Stimulated activated CD4-positive, alpha-beta T cell treated with anti-CD3 and anti-CD28 coated beads, Interleukin-12 subunit alpha, Interleukin-12 subunit beta, amount 100 ng/mL, for 4 hours (primary cell): ENCODE measurements at regions not wholly inside any gene's neighbourhood (a gene's known extent, or its start where the extent isn't known, plus 50 kb on each side); places are given as distances from the start of the nearest gene placed in this dataset.
"Not testable (repeated sequence)": the region's sequence is repeated elsewhere in the genome, so short reads cannot be mapped to it uniquely, and the experiment has no call there.

Source experiments
- DNase-seq: peaks from one replicate; pipeline ENCODE4 v3.0.0-alpha.2; 2020

DNA sequence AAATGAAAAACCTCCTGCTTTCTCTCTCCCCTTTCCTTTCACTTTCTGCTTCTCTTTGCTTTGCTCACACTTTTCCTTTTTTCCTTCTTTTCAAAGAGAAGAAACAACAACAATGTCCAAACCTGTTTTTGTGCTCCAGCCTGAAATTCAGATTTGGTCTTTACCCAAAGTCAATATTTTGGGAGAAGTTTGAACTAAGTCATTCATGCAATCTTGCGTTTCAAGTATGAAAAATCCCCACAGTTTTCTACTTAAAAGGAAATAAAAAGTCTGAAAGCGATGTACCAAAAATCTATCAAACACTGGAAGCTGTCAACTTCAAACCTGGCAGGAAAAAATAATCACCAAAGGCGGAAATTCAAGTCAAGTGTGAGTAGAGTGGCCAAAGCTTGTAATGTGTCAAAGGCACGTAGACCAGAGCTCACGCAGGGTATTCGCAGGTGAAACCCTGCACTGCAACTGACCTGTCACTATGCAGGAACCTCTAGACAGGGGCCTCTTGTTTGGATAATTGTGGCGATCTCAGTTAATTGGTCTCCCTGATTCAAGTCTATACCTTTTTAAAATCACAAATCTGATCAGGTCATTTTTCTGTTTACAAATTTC lies 118.8 kb upstream of the GALNT15 start:
- DNase-seq, result no peak

DNA sequence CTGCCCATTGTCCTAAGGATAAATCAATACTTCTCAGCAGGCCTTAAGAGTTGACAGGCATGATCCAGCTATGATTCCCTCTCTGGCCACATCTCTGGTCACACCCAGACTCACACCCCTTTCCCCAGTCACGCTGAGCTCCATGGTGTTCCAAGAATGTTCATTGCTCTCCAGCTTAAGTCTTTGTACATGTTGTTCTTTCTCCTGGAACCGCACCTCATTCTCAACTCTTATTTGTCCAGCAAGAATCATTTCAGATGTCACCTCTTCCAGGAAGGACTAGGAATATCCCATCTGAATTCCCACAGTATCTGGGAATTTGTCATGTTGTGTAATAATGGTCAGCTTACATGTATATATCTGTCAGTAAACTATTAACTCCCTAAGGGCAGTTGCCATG lies 118.3 kb upstream of the GALNT15 start:
- no peak for DNase-seq

DNA sequence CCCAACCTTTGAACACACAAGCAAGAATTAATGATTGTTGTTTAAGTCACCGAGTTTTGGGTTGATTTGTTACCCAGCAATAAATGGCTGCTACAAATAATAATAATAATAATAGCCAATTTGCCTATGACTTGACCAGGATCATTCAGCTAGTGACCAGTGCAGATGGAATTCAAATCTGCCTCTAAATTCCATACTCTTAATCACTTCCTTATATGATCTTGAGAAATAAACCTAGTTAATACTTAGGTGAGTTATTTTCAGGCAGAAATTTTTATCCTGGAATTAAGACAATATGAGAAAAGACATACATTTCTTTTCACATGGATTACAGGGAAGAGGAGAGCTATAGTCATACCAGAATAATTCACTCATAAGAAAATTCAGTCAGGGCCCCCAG lies 116.0 kb upstream of the GALNT15 start:
- no peak for DNase-seq

DNA sequence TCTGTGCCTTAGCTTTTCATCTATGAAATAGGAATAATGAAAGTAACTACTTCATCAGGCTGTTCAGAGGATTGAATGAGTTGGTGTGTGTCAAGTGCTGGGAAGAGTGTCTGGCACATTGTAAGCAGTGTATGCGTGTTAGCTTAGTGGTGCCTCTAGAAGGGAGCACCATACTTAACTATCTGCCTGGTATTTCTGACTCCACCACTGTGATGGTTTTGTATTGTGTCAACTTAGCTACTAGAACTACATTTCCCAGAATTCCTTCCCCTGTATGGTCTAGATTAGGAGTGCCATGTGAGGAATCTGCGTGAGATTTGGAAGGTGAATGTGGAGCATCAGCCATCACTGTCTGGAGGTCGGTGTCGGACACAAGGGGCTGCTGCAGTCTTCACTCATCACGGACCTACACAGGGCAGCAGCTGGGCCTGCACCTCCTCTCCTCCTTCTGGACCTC lies 115.4 kb upstream of the GALNT15 start:
- DNase-seq, result no peak

DNA sequence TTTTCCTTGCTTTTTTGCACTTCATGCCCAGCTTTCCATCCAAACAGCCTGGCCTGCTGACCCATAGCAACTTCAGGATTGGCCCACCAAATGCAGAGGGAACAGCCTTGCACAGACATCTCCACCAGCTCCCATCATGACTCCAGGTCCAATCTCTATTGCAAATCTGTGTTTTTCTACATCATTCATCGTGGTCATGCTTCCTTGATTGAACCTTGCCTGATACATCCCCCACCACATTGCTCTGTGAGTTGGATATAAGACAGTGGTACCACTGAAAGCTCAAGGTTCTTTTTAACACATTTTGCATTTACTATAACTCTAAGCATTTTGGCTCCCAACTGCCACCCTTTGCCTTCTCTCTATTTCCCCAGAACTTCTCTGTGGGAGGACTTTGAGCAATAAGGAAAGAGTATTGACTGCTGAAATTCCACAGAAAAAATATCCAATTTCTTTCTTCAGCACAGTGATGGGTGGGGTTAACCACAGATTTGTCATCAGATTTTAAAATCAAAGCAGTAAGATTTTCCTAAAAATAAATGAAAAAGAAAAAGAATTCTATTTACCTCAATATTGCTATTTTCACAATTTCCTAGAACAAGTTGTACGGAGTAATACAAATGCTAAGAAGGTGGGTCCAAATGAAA lies 114.6 kb upstream of the GALNT15 start:
- DNase-seq, result no peak

DNA sequence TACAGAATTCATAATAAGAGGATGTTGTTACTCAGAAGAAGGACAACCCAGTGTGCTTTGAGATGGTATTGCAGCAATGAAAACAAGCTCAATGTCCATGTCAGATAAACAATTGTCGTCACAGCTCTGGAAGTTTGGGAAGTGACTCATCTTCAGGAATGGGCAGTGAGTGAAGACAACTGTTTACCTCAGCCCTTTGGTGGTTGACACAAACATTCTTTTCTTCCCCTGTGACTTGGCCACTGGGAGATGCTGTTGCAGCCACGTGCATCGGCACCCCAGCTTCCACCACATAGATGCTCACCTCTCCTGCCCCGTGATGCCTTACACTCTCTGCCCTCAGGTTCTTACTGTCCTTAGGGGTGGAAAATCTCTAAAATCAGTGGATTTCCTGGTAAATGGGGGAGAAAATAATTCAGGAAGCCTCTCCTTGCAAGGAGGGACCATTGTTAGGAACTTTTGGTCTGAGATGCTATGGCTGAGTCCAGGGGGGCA lies 114.1 kb upstream of the GALNT15 start:
- DNase-seq, result no peak

DNA sequence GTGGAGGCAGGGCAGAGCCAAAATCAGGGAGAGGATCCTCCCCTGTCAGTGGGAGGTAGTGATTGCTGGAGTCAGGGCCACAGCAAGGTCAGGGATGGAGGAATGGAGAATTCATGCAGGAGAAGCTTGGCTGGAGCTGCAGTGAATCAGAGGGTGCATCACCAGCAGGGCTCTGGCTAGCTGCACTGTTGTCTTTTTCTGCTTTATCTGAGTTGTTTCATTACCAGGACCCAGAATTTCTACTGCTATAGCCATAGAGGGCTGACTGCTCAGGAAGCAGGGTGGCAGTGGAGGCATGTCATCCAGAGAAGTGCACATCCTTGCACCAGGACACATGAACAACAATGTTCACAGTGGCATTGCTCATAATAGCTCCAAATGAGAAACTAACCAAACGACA lies 113.5 kb upstream of the GALNT15 start:
- DNase-seq, result no peak

DNA sequence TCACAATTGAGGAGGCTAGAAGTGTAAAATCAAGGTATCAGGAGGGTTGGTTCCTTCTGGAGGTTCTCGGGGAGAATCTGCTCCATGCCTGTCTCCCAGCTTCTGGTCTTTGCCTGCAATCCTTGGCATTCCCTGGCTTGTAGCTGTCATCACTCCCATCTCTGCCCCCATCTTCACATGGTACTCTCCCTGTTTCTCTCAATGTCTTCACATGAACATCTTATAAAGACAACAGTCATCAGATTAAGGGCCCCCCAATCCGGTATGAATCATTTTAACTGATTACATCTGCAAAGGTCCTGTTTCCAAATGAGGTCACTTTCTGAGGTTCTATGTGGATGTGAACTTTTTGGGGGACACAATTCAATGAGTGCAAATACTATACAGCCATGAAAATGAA lies 113.0 kb upstream of the GALNT15 start:
- DNase-seq, result no peak

DNA sequence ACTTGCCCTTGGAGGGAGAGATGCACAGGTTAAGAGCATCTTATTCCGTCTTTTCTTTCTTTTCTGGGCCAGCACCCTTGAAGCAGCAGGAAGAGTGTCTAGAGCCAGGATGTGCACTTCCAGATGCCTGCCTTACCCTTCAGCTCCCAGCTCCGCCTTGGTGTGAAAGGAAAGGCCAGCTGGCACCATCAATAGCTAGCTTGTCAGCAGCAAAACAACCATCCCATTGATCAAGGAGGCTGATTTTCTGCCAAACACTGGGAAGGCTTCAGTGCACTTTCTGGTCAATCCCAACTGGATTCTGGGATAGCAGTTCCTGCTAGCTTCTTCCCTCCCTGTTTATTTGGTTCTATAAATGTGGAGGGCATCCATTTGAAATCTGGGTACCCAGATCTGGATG lies 110.9 kb upstream of the GALNT15 start:
- no peak for DNase-seq

DNA sequence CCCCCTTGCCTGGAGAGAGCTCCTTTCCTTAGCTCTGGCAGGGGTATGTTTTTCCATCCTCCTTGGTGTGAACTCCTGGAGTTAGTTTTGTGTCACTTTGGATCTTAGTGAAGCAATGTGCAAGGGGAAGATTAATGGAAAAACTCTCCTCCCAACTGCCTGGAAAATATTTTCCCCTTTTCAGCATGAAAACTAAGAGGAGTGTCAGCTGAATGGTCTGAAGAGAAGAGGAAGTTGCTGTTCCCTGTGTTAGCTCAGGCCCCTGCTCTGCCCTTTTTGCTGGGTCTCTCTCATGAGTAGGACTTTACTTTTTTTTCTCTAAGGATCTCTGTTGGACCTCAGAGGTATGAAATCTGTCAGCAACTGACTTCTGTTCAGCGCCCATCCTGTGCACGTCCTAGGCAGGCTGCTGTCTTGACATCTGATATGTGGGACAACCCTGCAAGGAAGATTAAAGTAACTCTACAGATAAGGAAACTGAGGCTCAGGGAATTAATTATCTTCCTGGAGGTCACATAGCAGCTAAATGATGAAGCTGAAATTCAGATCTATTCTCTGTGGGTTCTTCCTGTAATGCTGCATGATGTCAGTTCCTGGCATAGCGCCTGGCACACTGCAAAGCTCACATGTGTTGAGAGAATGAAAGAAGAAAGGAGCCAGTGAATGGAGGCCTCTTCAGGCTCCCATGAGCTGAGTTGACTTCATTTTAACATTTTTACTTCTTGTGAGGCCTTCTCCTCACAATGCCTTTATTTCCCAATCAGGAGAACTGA lies 109.7 kb upstream of the GALNT15 start:
- no peak for DNase-seq

DNA sequence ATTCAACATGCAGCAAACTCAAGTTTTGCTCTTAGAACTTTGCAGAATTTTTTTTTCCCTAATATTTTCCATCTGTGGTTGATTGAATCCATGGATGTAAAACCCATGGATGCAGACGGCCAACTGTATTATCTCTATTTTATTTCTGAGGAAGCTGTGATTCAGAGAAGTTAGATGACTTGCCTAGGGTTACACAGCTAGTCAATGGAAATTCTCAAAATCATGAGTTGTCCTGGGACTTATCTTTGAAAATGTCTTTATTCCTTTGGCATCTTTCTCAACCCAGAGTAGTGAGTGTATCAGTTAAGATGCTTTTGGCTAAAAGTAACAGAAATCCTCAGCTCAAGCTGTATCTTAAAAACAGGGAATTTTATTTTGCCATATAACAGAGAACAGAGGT lies 107.9 kb upstream of the GALNT15 start:
- no peak for DNase-seq

DNA sequence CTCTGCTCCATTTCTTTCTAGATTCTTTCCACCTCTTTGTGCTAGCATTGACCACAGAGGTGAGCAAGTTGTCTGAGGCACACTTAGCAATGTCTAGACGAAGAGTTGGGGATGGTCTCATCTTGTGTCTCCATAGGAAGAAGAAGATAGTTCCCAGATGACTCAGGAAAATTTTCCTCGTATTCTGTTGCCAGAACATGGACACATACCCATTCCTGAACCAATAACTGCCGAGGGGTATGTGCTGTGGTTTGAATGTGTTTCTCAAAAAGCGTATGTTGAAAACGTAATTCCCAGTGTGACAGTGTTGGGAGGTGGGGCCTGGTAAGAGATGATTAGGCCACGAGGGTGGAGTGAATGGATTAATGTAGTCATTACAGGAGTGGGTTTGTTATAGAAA lies 107.5 kb upstream of the GALNT15 start:
- DNase-seq, result no peak

DNA sequence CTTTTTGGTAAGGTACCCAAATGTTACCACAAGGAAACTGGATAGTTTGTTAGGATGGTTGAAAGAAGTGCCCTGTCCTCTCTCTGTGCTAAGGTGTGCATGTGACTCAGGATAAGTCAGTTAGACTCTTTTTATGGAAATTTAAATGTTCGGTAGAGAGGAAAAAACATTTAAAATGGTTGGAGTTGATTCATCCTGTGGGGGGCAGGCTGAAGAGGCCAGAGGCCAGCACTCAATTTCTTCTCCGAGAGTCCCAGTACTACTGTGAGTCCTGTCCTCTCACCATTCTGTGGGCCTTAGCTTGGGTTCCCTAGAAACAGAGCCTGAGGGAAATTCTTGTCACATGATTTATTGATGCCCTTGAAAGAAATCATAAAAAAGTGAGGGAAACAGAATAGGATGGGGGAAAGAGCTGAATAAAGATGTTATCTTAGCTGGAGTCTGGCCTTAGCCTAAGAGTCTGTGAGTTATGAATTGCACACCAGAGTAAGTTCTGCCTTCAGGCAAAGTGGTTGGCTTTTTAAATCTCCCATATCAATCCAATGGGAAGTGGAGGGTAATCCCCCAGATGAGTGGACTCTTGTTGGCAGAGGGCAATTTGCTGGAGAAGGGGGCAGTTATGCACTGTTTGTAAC lies 106.5 kb upstream of the GALNT15 start:
- DNase-seq, result no peak

DNA sequence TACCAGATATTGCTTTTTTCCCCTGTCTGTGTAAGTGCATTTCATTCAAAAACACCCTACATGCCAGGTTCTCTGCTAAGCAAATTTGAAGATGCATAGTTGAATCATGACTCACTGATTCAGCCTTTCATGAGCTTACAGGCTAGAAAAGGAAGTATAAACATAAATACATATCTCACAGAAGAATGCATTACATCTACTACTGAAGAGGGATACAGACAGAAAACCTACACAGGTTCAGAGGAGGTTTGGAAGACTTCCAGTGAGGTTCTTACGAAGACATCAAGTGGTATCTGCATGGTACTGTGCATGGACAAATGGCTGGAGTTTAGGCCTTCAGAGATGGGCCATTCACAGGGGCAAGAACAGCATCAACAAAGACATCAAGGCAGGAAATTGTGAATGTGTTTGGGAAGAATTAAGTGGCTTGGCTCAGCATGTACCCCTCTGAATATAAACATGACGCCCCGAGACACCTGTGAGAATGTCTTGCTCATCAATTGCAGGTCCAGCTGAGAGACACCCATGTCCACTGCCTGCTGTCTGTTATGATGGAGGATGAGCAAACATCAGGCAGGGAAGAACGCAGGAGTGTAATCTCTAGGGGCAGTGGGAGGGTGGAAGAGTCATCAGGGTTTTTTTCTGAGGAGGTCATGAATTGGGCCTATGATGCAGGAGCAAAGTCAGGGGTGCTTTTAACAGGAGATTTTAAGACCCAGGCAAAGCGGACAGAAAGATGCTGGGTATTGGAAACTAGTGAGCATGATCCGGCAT lies 105.1 kb upstream of the GALNT15 start:
- DNase-seq, result no peak

DNA sequence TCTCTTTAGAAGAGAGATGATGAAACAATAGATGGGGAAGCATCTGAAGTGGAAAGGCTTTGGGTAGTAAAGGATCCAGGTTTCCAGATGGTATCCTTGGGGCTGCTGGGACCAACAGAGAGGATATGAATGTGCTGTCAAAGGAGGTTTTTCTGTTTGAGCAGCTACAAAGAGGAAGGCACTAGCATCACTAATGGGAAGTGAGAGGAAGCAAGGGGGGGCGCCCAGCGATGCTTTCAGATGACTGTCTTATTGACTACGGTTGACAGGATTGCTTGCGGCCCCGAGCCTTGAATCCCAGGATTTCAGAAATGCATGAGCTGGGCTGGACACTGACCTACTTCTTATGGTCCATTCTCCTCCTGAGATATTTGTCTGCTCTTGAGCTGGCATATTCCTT lies 103.8 kb upstream of the GALNT15 start:
- DNase-seq, result no peak

DNA sequence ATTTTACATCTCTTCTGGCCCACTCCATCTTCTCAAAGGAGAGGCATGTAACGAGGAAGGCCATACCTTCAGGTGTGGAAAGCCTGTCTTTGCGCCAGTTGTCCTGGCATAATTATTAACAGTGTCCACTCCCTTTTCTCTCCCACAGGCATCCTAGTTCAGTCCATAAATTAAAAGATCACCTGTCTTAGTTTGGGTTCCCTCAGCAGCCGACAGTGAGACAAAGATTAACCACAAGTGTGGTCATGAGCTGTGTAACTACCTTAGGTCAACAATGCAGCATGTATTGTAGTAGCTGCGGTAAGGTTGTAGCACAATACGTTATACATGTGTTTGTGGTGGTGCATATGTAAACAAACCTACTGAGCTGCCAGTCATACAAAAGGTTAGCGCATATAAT lies 103.3 kb upstream of the GALNT15 start:
- no peak for DNase-seq

DNA sequence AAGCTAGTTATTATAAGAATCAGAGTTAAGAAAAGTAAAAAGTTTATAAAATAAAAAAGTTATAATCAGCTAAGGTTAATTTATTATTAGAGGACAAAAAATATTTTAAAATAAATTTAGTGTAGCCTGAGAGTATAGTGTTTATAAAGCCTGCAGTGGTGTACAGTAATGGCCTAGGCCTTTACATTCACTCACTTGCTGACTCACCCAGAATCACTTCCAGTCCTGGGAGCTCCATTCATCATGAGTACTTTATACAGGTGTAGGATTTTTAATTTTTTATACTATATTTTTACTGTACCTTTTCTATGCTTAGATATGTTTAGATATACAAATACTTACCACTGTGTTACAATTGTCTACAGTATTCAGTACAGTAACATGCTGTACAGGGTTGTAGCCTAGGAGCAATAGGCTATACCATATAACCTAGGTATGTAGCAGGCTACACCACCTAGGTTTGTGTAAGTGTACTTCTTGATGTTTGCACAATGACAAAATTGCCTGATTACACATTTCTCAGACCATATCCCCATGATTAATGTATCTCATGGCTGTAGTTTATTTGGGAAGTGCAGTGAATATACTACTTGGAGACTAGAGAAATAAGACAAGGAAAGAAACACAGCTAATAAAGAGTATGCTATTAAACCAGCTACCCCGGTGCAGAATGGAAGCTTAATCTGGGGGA lies 101.9 kb upstream of the GALNT15 start:
- DNase-seq, result no peak

DNA sequence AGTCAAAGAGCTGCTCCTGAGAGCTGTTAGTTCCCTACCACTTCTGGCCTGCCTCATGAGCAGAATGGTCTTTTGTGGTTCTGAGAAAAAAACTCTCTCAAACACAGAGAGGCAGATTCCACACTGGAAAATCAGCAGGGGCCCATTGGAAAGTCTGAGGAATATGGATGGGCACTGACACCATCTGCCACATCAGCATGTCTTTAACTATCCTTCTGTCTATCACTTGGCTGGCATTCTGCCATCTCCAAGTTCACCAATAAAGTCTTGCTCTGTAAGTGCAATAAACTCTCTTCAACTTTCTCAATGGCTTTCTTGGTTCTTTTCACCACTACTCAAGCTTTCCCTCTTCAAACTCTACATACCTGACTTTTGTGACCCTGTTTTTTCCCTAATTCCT lies 101.3 kb upstream of the GALNT15 start:
- DNase-seq, result no peak

DNA sequence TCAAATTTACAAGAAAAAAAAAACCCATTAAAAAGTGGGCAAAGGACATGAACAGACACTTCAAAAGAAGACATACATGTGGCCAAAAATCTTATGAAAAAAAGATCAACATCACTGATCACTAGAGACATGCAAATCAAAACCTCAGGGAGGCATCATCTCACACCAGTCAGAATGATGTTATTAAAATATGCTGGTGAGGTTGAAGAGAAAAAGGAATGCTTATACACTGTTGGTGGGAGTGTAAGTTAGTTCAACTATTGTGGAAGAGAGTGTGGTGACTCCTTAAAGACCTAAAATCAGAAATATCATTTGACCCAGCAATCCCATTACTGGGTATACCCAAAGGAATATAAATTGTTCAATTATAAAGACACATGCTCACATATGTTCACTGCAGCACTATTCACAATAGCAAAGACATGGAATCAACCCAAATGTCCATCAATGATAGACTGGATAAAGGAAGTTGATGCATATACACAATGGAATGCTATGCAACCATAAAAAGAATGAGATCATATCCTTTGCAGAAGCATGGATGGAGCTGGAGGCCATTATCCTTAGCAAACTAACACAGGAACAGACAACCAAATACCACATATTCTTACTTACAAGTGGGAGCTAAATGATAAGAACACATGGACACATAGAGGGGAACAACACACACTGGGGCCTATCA lies 100.3 kb upstream of the GALNT15 start:
- DNase-seq, result not testable (repeated sequence)

DNA sequence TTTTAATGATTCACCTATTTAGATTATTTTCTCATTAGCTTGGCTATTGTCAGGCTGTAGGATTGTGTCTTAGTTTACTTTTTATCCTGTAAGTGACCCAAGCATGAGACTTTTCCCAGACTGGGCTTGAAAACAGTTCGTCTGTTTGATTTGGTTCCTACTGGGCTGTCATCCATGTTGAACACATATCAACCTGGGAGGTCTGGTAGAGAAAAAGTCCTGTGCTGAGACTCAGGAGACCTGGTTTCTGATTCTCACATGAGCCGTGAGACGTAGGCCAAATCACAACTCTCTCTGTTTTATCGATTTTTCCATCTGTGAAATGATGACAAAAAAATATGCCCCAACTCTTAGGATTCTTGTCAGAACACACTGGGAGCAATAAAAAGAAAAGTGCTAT lies 98.8 kb upstream of the GALNT15 start:
- no peak for DNase-seq

DNA sequence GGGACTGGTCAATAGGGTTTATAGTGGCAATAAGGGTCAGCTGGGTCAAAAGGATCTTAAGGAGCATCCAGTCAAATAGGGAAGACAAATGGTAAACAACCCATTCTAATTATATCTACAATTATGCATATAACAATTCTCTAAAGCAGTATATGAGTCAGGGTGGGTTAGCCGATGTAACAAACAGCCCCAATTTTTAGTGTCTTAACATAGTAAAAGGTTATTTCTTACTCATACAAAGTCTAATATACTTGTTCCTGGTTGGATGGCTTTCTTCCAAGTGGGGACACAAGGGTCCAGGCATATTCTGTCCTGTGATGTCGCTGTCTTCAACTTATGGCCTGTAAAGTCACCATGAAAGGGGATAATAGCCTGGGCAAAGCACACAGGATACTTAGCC lies 97.9 kb upstream of the GALNT15 start:
- DNase-seq, result no peak

DNA sequence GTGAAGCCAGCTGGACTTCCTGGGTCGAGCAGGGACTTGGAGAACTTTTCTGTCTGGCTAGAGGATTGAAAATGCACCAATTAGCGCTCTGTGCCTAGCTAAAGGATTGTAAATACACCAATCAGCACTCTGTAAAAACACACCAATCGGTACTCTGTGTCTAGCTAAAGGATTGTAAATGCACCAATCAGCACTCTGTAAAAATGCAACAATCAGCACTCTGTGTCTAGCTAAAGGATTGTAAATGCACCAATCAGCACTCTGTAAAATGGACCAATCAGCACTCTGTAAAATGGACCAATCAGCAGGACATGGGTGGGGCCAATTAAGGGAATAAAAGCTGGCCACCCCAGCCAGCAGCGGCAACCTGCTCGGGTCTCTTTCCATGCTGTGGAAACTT lies 97.3 kb upstream of the GALNT15 start:
- DNase-seq, result not testable (repeated sequence)
